HG03196 (cell line): ENCODE measurements at regions not wholly inside any gene's neighbourhood (a gene's known extent, or its start where the extent isn't known, plus 50 kb on each side); places are given as distances from the start of the nearest gene placed in this dataset.
"Not testable (repeated sequence)": the region's sequence is repeated elsewhere in the genome, so short reads cannot be mapped to it uniquely, and the experiment has no call there.

Experiments
- ATAC-seq: cut with Tn5 transposase; IDR thresholded peaks from one replicate; pipeline ENCODE4 v1.9.1; 2021; ENCODE audit not compliant: unreplicated experiment

GRCh38 chr2:7140306-7140705 is 223.1 kb downstream of the RNF144A start:
- no peak for ATAC-seq

GRCh38 chr2:7145707-7146106 is 228.5 kb downstream of the RNF144A start:
- no peak for ATAC-seq

GRCh38 chr2:7146151-7146550 is 228.9 kb downstream of the RNF144A start:
- ATAC-seq = no peak

GRCh38 chr2:7154656-7155055 is 237.4 kb downstream of the RNF144A start:
- ATAC-seq = no peak

GRCh38 chr2:7161501-7161900 is 244.3 kb downstream of the RNF144A start:
- no peak for ATAC-seq

GRCh38 chr2:7165736-7166135 is 248.5 kb downstream of the RNF144A start:
- ATAC-seq = no peak

GRCh38 chr2:7167801-7168411 is 250.7 kb downstream of the RNF144A start:
- no peak for ATAC-seq

GRCh38 chr2:7169593-7169992 is 252.4 kb downstream of the RNF144A start:
- ATAC-seq = no peak

- not testable (repeated sequence) for ATAC-seq
Measured at GRCh38 chr2:7178996-7179395, 261.8 kb downstream of the RNF144A start.

- ATAC-seq = no peak
Measured at GRCh38 chr2:7180638-7181370, 263.6 kb downstream of the RNF144A start.

GRCh38 chr2:7182525-7182924 is 265.3 kb downstream of the RNF144A start:
- no peak for ATAC-seq

- no peak for ATAC-seq
Measured at GRCh38 chr2:7189106-7189505, 271.9 kb downstream of the RNF144A start.

GRCh38 chr2:7190587-7191324 is 273.5 kb downstream of the RNF144A start:
- ATAC-seq = no peak

GRCh38 chr2:7191932-7192331 is 274.7 kb downstream of the RNF144A start:
- no peak for ATAC-seq

GRCh38 chr2:7193457-7193856 is 276.2 kb downstream of the RNF144A start:
- ATAC-seq = no peak

- ATAC-seq = no peak
Measured at GRCh38 chr2:7194950-7195349, 277.7 kb downstream of the RNF144A start.

- no peak for ATAC-seq
Measured at GRCh38 chr2:7196883-7197282, 279.7 kb downstream of the RNF144A start.

- no peak for ATAC-seq
Measured at GRCh38 chr2:7201851-7202250, 284.6 kb downstream of the RNF144A start.

- no peak for ATAC-seq
Measured at GRCh38 chr2:7203056-7203467, 285.9 kb downstream of the RNF144A start.

GRCh38 chr2:7205151-7205830 is 288.1 kb downstream of the RNF144A start:
- ATAC-seq = no peak

GRCh38 chr2:7206111-7206810 is 289.0 kb downstream of the RNF144A start:
- no peak for ATAC-seq
